GM23338 (cell line): ENCODE measurements at regions not wholly inside any gene's neighbourhood (a gene's known extent, or its start where the extent isn't known, plus 50 kb on each side); places are given as distances from the start of the nearest gene placed in this dataset.

Source experiments
- CREB1 ChIP-seq: fragments of 250-450 bp; sonication (Bioruptor Pico); IDR thresholded peaks from 2 replicates; pipeline ENCODE4 v1.5.0; 2020; ENCODE audit warnings: low read depth, mild to moderate bottlenecking, moderate library complexity
- CTCF ChIP-seq, 2 experiments: fragments of 200-600 bp in 1 of 2; sonication (generic) in 1 of 2; conservative IDR thresholded peaks; 2 replicates each; pipeline versions ENCODE4 v1.5.1 to v1.6.1; 2016 to 2017; ENCODE audit warnings: antibody characterized with exemption in 2 of 2, low read depth in 2 of 2, mild to moderate bottlenecking in 2 of 2, moderate library complexity in 1 of 2
- ETS1 ChIP-seq: IDR thresholded peaks from 2 replicates; pipeline ENCODE4 v1.6.1; 2016; ENCODE audit warnings: antibody characterized with exemption
- EZH2 ChIP-seq: fragments of 200-600 bp; sonication (generic); IDR thresholded peaks from one replicate; pipeline ENCODE4 v1.8.0; 2017; ENCODE audit warnings: antibody characterized with exemption, mild to moderate bottlenecking, low read depth; ENCODE audit not compliant: unreplicated experiment
- EZH2phosphoT487 ChIP-seq: fragments of 200-600 bp; sonication (generic); IDR thresholded peaks from one replicate; pipeline ENCODE4 v1.8.1; 2018; ENCODE audit warnings: antibody characterized with exemption; ENCODE audit not compliant: unreplicated experiment
- JUNB ChIP-seq: IDR thresholded peaks from one replicate; pipeline ENCODE4 v1.6.1; 2016; ENCODE audit warnings: antibody characterized with exemption; ENCODE audit not compliant: unreplicated experiment
- NANOG ChIP-seq: IDR thresholded peaks from 2 replicates; pipeline ENCODE4 v1.6.1; 2016; ENCODE audit warnings: antibody characterized with exemption, borderline replicate concordance
- POLR2AphosphoS5 ChIP-seq: IDR thresholded peaks from 2 replicates; pipeline ENCODE4 v1.6.1; 2016; ENCODE audit warnings: antibody characterized with exemption, low read depth
- REST ChIP-seq: IDR thresholded peaks from one replicate; pipeline ENCODE4 v1.6.1; 2018; ENCODE audit warnings: antibody characterized with exemption; ENCODE audit not compliant: unreplicated experiment
- STAT1 ChIP-seq: IDR thresholded peaks from one replicate; pipeline ENCODE4 v1.6.1; 2016; ENCODE audit warnings: antibody characterized with exemption; ENCODE audit not compliant: unreplicated experiment
- ZNF114 ChIP-seq: fragments of 250-450 bp; sonication (Bioruptor Pico); IDR thresholded peaks from 2 replicates; pipeline ENCODE4 v1.5.0; 2020; ENCODE audit warnings: mild to moderate bottlenecking, moderate library complexity
- ZNF331 ChIP-seq: fragments of 250-450 bp; sonication (Bioruptor Pico); IDR thresholded peaks from 2 replicates; pipeline ENCODE4 v1.5.0; 2020; ENCODE audit warnings: low read depth, mild to moderate bottlenecking, moderate library complexity

DNA sequence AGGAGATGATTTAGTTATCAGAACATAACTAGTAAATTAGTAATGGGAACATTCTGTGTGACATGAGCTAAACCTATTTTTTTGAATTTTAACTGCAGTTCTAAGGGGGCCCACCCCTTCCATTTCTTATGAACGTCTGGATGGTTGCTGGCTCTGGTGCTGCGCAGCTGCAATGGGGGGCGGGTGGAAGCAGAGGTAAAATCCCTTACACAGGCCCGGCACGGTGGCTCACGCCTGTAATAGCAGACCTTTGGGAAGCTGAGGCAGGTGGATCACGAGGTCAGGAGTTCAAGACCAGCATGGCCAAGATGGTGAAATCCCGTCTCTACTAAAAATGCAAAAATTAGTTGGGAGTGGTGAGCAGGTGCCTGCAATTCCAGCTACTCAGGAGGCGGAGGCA is 151.5 kb downstream of the GALR1 start:
- TF ChIP-seq POLR2AphosphoS5 (no peak), CTCF (conservative IDR thresholded peaks at IDR 0.05; ENCODE audit: low read depth in 2 of 2) (no peak), EZH2 (no peak), JUNB (no peak), REST (no peak), STAT1 (no peak), NANOG (no peak), EZH2phosphoT487 (no peak), CREB1 (CRISPR knock-in tag) (no peak), ETS1 (no peak), ZNF331 (CRISPR knock-in tag) (no peak), ZNF114 (CRISPR knock-in tag) (no peak)
